GM12878 (cell line): ENCODE measurements at regions not wholly inside any gene's neighbourhood (a gene's known extent, or its start where the extent isn't known, plus 50 kb on each side); places are given as distances from the start of the nearest gene placed in this dataset.

Source experiments
- ATAC-seq: fragments of 200-7000 bp; cut with Tn5 transposase; 3 replicates; pipeline ENCODE4 v1.9.1; 2020; ENCODE audit warnings: mild to moderate bottlenecking, moderate library complexity
- BruUV-seq: library from RNA; stranded (reverse); fragments of 400-500 nt; replicated peaks from 2 replicates; lab custom pipeline; 2021; lab: Mats Ljungman, UMichigan
- CTCF ChIA-PET: fragments of 300-600 bp; sonication (Branson Sonifier 250); formaldehyde crosslinking; extraction: SDS; loops from one replicate; lab custom pipeline; 2021; ENCODE audit warnings: inconsistent platforms; lab: Yijun Ruan, JAX
- POLR2A ChIA-PET: fragments of 350-600 bp; formaldehyde crosslinking; extraction: SDS; loops from one replicate; lab custom pipeline; 2021; ENCODE audit warnings: inconsistent platforms; lab: Charles Lee
- RAD21 ChIA-PET: fragments of 300-600 bp; sonication (Branson Sonifier 250); formaldehyde crosslinking; loops from one replicate; lab custom pipeline; 2023; ENCODE audit warnings: antibody characterized with exemption; ENCODE audit not compliant: unreplicated experiment; lab: Charles Lee
- SMC1A ChIA-PET: fragments of 300-600 bp; sonication (Branson Sonifier 250); formaldehyde crosslinking; loops from one replicate; lab custom pipeline; 2023; ENCODE audit not compliant: unreplicated experiment, uncharacterized antibody; lab: Charles Lee
- DNase-seq: peaks from one replicate; pipeline ENCODE4 v3.0.0-alpha.2; 2011; ENCODE audit warnings: low read depth, low spot score
- FAIRE-seq: peaks from 3 replicates; lab custom pipeline; 2011; peaks lifted over from hg19 to GRCh38; lab: Jason Lieb, UNC
- H2AFZ ChIP-seq: 2 replicates; pipeline ENCODE4 v1.6.0; 2011; ENCODE audit warnings: low read depth, low read length, control low read depth; ENCODE audit not compliant: control insufficient read depth
- H3K27ac ChIP-seq: 2 replicates; pipeline ENCODE4 v1.5.1; 2011; ENCODE audit warnings: control low read depth; ENCODE audit not compliant: control insufficient read depth, insufficient read depth
- H3K27me3 ChIP-seq, 2 experiments: replicated peaks in 1 of 2; 2 replicates each; pipeline versions ENCODE4 v1.6.0 to v1.6.1; 2011; ENCODE audit warnings: low read length in 1 of 2; ENCODE audit not compliant: control insufficient read depth in 2 of 2, insufficient read depth in 2 of 2
- H3K36me3 ChIP-seq, 2 experiments: 2 replicates each; pipeline ENCODE4 v1.5.1; 2011; ENCODE audit warnings: low read length in 1 of 2; ENCODE audit not compliant: control insufficient read depth in 2 of 2, insufficient read depth in 2 of 2
- H3K4me1 ChIP-seq: 2 replicates; pipeline ENCODE4 v1.6.1; 2011; ENCODE audit warnings: mild to moderate bottlenecking, low read length, moderate library complexity, mixed read lengths; ENCODE audit not compliant: control insufficient read depth, insufficient read depth
- H3K4me2 ChIP-seq: 2 replicates; pipeline ENCODE4 v1.6.0; 2011; ENCODE audit warnings: control low read depth; ENCODE audit not compliant: control insufficient read depth, insufficient read depth
- H3K4me3 ChIP-seq: fragments of 200-600 bp; sonication (generic); 2 replicates; pipeline ENCODE4 v1.5.1; 2016
- H3K79me2 ChIP-seq: 2 replicates; pipeline ENCODE4 v1.6.0; 2011; ENCODE audit warnings: low read length; ENCODE audit not compliant: control insufficient read depth, insufficient read depth
- H3K9ac ChIP-seq: 2 replicates; pipeline ENCODE4 v1.8.0; 2011; ENCODE audit warnings: low read length, control low read depth, mixed read lengths; ENCODE audit not compliant: control insufficient read depth, insufficient read depth
- H3K9me3 ChIP-seq: replicated peaks from 3 replicates; pipeline ENCODE4 v1.5.1; 2011; ENCODE audit warnings: mild to moderate bottlenecking, low read length; ENCODE audit not compliant: control insufficient read depth, insufficient read depth
- H4K20me1 ChIP-seq: 2 replicates; pipeline ENCODE4 v1.6.0; 2011; ENCODE audit not compliant: control insufficient read depth, insufficient read depth
- EZH2 ChIP-seq: IDR thresholded peaks from 2 replicates; pipeline ENCODE4 v1.6.1; 2012; ENCODE audit warnings: low read depth, mild to moderate bottlenecking, control low read depth, inconsistent platforms, low read length, borderline replicate concordance; ENCODE audit not compliant: control insufficient read depth
- IKZF2 ChIP-seq, 2 experiments: fragments of 450-650 bp; IDR thresholded peaks; 2 replicates each; pipeline ENCODE4 v1.6.1; 2017; ENCODE audit warnings: mild to moderate bottlenecking in 2 of 2, moderate library complexity in 2 of 2
- KDM1A ChIP-seq: fragments of 200-600 bp; sonication (generic); IDR thresholded peaks from 2 replicates; pipeline ENCODE4 v1.6.1; 2016; ENCODE audit warnings: borderline replicate concordance
- STAT1 ChIP-seq: fragments of 450-650 bp; conservative IDR thresholded peaks from 2 replicates; pipeline ENCODE4 v1.6.1; 2014; ENCODE audit warnings: antibody characterized with exemption, mild to moderate bottlenecking
- WGBS: methylation state at CpG from one replicate; pipeline ENCODE4 v1.1.6; 2016; ENCODE audit warnings: low lambda C conversion rate; ENCODE audit not compliant: insufficient replicate concordance, insufficient coverage; ENCODE audit errors: missing lambda C conversion rate; 5-methylcytosine and 5-hydroxymethylcytosine counted together
- in situ Hi-C: fragments of 300-500 bp; cut with MboI; formaldehyde crosslinking; loops from 9 replicates; pipeline ENCODE4 v1.14.3; 2018; ENCODE audit warnings: mixed read lengths
- intact Hi-C: fragments of 100-400 bp; cut with micrococcal nuclease; formaldehyde crosslinking; loops from one replicate; pipeline ENCODE4 v1.14.2; 2022; ENCODE audit not compliant: unreplicated experiment
- TF ChIP-seq, protein P1 (sequence below): IDR thresholded peaks from 2 replicates; pipeline ENCODE4 v1.6.1; 2012; ENCODE audit warnings: low read depth, low read length, improper control_type of control experiment
- TF ChIP-seq, protein P2 (sequence below): fragments of 450-650 bp; IDR thresholded peaks from 2 replicates; pipeline ENCODE4 v1.6.1; 2016; ENCODE audit warnings: mild to moderate bottlenecking
- TF ChIP-seq, protein P3 (sequence below): IDR thresholded peaks from 2 replicates; pipeline ENCODE4 v1.6.1; 2011; ENCODE audit warnings: low read depth, low read length, improper control_type of control experiment, borderline replicate concordance

DNA sequence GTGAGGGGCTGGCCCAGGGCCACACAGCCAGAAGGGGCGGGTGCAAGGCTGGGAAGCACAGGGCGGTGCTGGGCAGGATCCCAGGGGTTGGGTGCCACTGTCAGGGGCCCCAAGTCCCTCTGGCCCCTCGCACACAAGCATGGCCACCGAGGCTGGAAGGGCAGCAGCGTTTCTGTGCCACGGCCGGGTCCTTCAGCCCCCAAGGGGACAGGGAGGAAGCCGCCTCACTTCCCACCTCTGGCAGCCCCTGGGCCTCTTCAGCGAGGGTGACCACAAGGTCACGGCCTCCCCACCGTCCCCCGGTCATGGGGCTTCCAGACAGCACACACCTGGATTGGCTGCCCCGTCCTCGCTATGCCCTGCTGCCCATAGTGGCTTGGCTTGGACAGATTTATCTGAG is 77.1 kb upstream of the TTC34 start:
- Histone ChIP-seq H3K4me1 (no peaks in the 10 kb centered on the region), H4K20me1 (no peaks in the 10 kb centered on the region), H3K27ac (no peak overlapping the region), H2AFZ (no peak overlapping the region), H3K9ac (no peak overlapping the region), H3K4me3 (no peak overlapping the region), H3K79me2 (no peaks in the 10 kb centered on the region), H3K27me3 (no peaks in the 10 kb centered on the region), H3K36me3 (no peaks in the 10 kb centered on the region), H3K9me3 (no peaks in the 10 kb centered on the region; the same call in 2 of the 3 replicates), H3K4me2 (no peak overlapping the region)
- ChIA-PET RAD21 (no interaction called here), POLR2A (no interaction called here), SMC1A (no interaction called here), CTCF (no interaction called here)
- in situ Hi-C loops (no loop called here), intact Hi-C loops (no loop called here)
- DNase-seq (no peak), ATAC-seq (no peak), FAIRE-seq (no peak)
- WGBS, result 42% methylated on average over 12 of the region's 14 CpGs
- no TSS peak for BruUV-seq
- TF ChIP-seq, protein P1, sequence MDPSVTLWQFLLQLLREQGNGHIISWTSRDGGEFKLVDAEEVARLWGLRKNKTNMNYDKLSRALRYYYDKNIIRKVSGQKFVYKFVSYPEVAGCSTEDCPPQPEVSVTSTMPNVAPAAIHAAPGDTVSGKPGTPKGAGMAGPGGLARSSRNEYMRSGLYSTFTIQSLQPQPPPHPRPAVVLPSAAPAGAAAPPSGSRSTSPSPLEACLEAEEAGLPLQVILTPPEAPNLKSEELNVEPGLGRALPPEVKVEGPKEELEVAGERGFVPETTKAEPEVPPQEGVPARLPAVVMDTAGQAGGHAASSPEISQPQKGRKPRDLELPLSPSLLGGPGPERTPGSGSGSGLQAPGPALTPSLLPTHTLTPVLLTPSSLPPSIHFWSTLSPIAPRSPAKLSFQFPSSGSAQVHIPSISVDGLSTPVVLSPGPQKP, result no peak
- TF ChIP-seq, protein P2, sequence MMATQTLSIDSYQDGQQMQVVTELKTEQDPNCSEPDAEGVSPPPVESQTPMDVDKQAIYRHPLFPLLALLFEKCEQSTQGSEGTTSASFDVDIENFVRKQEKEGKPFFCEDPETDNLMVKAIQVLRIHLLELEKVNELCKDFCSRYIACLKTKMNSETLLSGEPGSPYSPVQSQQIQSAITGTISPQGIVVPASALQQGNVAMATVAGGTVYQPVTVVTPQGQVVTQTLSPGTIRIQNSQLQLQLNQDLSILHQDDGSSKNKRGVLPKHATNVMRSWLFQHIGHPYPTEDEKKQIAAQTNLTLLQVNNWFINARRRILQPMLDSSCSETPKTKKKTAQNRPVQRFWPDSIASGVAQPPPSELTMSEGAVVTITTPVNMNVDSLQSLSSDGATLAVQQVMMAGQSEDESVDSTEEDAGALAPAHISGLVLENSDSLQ, result no peak
- TF ChIP-seq EZH2 (no peak), STAT1 (no peak), KDM1A (no peak), IKZF2 (IDR thresholded peaks at IDR 0.05) (no peak)
- TF ChIP-seq, protein P3, sequence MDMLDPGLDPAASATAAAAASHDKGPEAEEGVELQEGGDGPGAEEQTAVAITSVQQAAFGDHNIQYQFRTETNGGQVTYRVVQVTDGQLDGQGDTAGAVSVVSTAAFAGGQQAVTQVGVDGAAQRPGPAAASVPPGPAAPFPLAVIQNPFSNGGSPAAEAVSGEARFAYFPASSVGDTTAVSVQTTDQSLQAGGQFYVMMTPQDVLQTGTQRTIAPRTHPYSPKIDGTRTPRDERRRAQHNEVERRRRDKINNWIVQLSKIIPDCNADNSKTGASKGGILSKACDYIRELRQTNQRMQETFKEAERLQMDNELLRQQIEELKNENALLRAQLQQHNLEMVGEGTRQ, result no peak
